NB4 (cell line): ENCODE measurements at regions not wholly inside any gene's neighbourhood (a gene's known extent, or its start where the extent isn't known, plus 50 kb on each side); places are given as distances from the start of the nearest gene placed in this dataset.

ENCODE experiments used
- MYC ChIP-seq: IDR thresholded peaks from 2 replicates; pipeline ENCODE4 v1.6.1; 2011; ENCODE audit warnings: low read depth, low read length
- POLR2A ChIP-seq: IDR thresholded peaks from 2 replicates; pipeline ENCODE4 v1.6.1; 2011; ENCODE audit warnings: mild to moderate bottlenecking; ENCODE audit not compliant: insufficient read length; ENCODE audit errors: extremely low read depth
- TF ChIP-seq, protein P1 (sequence below): IDR thresholded peaks from one replicate; pipeline ENCODE4 v1.5.1; 2012; ENCODE audit warnings: low read depth, low read length
- TF ChIP-seq, protein P2 (sequence below): IDR thresholded peaks from 2 replicates; pipeline ENCODE4 v1.6.1; 2011; ENCODE audit warnings: low read depth, low read length

DNA sequence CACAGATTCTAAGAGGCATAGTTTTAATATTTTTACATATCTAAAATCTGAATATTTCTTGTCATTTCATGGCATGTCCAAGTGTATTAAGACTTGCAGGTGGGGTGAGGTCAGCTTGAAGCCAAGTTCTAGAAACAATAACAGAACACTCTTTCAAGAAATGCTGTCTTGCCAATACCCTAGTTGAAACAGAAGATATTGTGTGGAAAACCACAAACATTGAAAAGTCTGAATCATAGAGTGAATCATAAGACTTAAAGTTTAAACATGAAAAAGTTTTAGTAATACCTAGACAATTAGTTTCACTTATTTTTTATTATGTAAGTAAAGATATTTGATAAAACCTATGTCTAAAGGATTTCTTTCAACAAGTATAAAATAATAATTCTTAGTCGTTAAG lies 191.5 kb upstream of the CAND1 start:
- TF ChIP-seq, protein P1, sequence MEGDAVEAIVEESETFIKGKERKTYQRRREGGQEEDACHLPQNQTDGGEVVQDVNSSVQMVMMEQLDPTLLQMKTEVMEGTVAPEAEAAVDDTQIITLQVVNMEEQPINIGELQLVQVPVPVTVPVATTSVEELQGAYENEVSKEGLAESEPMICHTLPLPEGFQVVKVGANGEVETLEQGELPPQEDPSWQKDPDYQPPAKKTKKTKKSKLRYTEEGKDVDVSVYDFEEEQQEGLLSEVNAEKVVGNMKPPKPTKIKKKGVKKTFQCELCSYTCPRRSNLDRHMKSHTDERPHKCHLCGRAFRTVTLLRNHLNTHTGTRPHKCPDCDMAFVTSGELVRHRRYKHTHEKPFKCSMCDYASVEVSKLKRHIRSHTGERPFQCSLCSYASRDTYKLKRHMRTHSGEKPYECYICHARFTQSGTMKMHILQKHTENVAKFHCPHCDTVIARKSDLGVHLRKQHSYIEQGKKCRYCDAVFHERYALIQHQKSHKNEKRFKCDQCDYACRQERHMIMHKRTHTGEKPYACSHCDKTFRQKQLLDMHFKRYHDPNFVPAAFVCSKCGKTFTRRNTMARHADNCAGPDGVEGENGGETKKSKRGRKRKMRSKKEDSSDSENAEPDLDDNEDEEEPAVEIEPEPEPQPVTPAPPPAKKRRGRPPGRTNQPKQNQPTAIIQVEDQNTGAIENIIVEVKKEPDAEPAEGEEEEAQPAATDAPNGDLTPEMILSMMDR, result no peak
- no peak for TF ChIP-seq POLR2A
- TF ChIP-seq MYC, result no peak
- TF ChIP-seq, protein P2, sequence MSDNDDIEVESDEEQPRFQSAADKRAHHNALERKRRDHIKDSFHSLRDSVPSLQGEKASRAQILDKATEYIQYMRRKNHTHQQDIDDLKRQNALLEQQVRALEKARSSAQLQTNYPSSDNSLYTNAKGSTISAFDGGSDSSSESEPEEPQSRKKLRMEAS, result no peak
